ENCODE measurements at regions not wholly inside any gene's neighbourhood (a gene's known extent, or its start where the extent isn't known, plus 50 kb on each side); places are given as distances from the start of the nearest gene placed in this dataset.

GRCh38 chr1:79113836-79114235 is 107.3 kb upstream of the ADGRL4 start:
- Histone ChIP-seq H3K4me3 (ENCODE audit: insufficient read depth, low read depth, low read length) (no peak overlapping the region), H3K9me3 (ENCODE audit: control insufficient read depth, low read length) (no peaks in the 10 kb centered on the region), H3K27ac (ENCODE audit: insufficient read depth, low read depth, low read length, poor library complexity, severe bottlenecking) (no peak overlapping the region), H3K27me3 (ENCODE audit: control insufficient read depth, insufficient read depth, low read length, poor library complexity, severe bottlenecking) (no peaks in the 10 kb centered on the region), H3K36me3 (ENCODE audit: control insufficient read depth, insufficient read depth, low read length) (no peaks in the 10 kb centered on the region), H3K4me1 (ENCODE audit: control insufficient read depth, insufficient read depth, low read length) (no peaks in the 10 kb centered on the region)
- WGBS, 2 experiments, result 70 to 71% methylated on average over 5 of the region's 5 CpGs

GRCh38 chr1:79110749-79111148 is 104.2 kb upstream of the ADGRL4 start:
- no peak overlapping the region for H3K27ac ChIP-seq (ENCODE audit: insufficient read depth, low read depth, low read length, poor library complexity, severe bottlenecking)
- no peak overlapping the region for H3K4me3 ChIP-seq (ENCODE audit: insufficient read depth, low read depth, low read length)
- H3K27me3 ChIP-seq (ENCODE audit: control insufficient read depth, insufficient read depth, low read length, poor library complexity, severe bottlenecking), result no peaks in the 10 kb centered on the region
- no peaks in the 10 kb centered on the region for H3K36me3 ChIP-seq (ENCODE audit: control insufficient read depth, insufficient read depth, low read length)
- H3K9me3 ChIP-seq (ENCODE audit: control insufficient read depth, low read length), result no peaks in the 10 kb centered on the region
- H3K4me1 ChIP-seq (ENCODE audit: control insufficient read depth, insufficient read depth, low read length), result no peaks in the 10 kb centered on the region

GRCh38 chr1:79109445-79109844 is 102.9 kb upstream of the ADGRL4 start:
- no peaks in the 10 kb centered on the region for H3K9me3 ChIP-seq (ENCODE audit: control insufficient read depth, low read length)
- no peaks in the 10 kb centered on the region for H3K4me1 ChIP-seq (ENCODE audit: control insufficient read depth, insufficient read depth, low read length)
- no peaks in the 10 kb centered on the region for H3K27me3 ChIP-seq (ENCODE audit: control insufficient read depth, insufficient read depth, low read length, poor library complexity, severe bottlenecking)
- H3K36me3 ChIP-seq (ENCODE audit: control insufficient read depth, insufficient read depth, low read length), result no peaks in the 10 kb centered on the region
- WGBS, 2 experiments, result 85 to 95% methylated on average over 1 of the region's 1 CpG
- no peak overlapping the region for H3K4me3 ChIP-seq (ENCODE audit: insufficient read depth, low read depth, low read length)
- no peak overlapping the region for H3K27ac ChIP-seq (ENCODE audit: insufficient read depth, low read depth, low read length, poor library complexity, severe bottlenecking)

GRCh38 chr1:79105500-79105899 is 99.0 kb upstream of the ADGRL4 start:
- 89 to 100% methylated on average over 2 of the region's 2 CpGs for WGBS, 2 experiments
- Histone ChIP-seq H3K4me1 (ENCODE audit: control insufficient read depth, insufficient read depth, low read length) (no peaks in the 10 kb centered on the region), H3K9me3 (ENCODE audit: control insufficient read depth, low read length) (no peaks in the 10 kb centered on the region), H3K36me3 (ENCODE audit: control insufficient read depth, insufficient read depth, low read length) (no peaks in the 10 kb centered on the region), H3K4me3 (ENCODE audit: insufficient read depth, low read depth, low read length) (no peak overlapping the region), H3K27me3 (ENCODE audit: control insufficient read depth, insufficient read depth, low read length, poor library complexity, severe bottlenecking) (no peaks in the 10 kb centered on the region), H3K27ac (ENCODE audit: insufficient read depth, low read depth, low read length, poor library complexity, severe bottlenecking) (no peak overlapping the region)

- Histone ChIP-seq H3K4me3 (ENCODE audit: insufficient read depth, low read depth, low read length) (no peak overlapping the region), H3K9me3 (ENCODE audit: control insufficient read depth, low read length) (no peaks in the 10 kb centered on the region), H3K27me3 (ENCODE audit: control insufficient read depth, insufficient read depth, low read length, poor library complexity, severe bottlenecking) (no peaks in the 10 kb centered on the region), H3K4me1 (ENCODE audit: control insufficient read depth, insufficient read depth, low read length) (no peaks in the 10 kb centered on the region), H3K27ac (ENCODE audit: insufficient read depth, low read depth, low read length, poor library complexity, severe bottlenecking) (no peak overlapping the region), H3K36me3 (ENCODE audit: control insufficient read depth, insufficient read depth, low read length) (no peaks in the 10 kb centered on the region)
- 83 to 85% methylated on average over 1 to 3 of the region's 3 CpGs for WGBS, 2 experiments
Observed at GRCh38 chr1:79104617-79105016, 98.1 kb upstream of the ADGRL4 start.

GRCh38 chr1:79100385-79100784 is 93.9 kb upstream of the ADGRL4 start:
- Histone ChIP-seq H3K4me3 (ENCODE audit: insufficient read depth, low read depth, low read length) (no peak overlapping the region), H3K27ac (ENCODE audit: insufficient read depth, low read depth, low read length, poor library complexity, severe bottlenecking) (no peak overlapping the region), H3K27me3 (ENCODE audit: control insufficient read depth, insufficient read depth, low read length, poor library complexity, severe bottlenecking) (no peaks in the 10 kb centered on the region), H3K9me3 (ENCODE audit: control insufficient read depth, low read length) (no peaks in the 10 kb centered on the region), H3K36me3 (ENCODE audit: control insufficient read depth, insufficient read depth, low read length) (no peaks in the 10 kb centered on the region), H3K4me1 (ENCODE audit: control insufficient read depth, insufficient read depth, low read length) (no peaks in the 10 kb centered on the region)
- WGBS, 2 experiments, result 88 to 93% methylated on average over 6 to 7 of the region's 7 CpGs

- Histone ChIP-seq H3K9me3 (ENCODE audit: control insufficient read depth, low read length) (no peaks in the 10 kb centered on the region), H3K27me3 (ENCODE audit: control insufficient read depth, insufficient read depth, low read length, poor library complexity, severe bottlenecking) (no peaks in the 10 kb centered on the region), H3K4me1 (ENCODE audit: control insufficient read depth, insufficient read depth, low read length) (no peaks in the 10 kb centered on the region)
Observed at GRCh38 chr1:79090985-79091384, 84.5 kb upstream of the ADGRL4 start.

GRCh38 chr1:79089946-79090345 is 83.4 kb upstream of the ADGRL4 start:
- no peak overlapping the region for H3K27ac ChIP-seq (ENCODE audit: insufficient read depth, low read depth, low read length, poor library complexity, severe bottlenecking)
- no peaks in the 10 kb centered on the region for H3K4me1 ChIP-seq (ENCODE audit: control insufficient read depth, insufficient read depth, low read length)
- no peaks in the 10 kb centered on the region for H3K9me3 ChIP-seq (ENCODE audit: control insufficient read depth, low read length)
- no peak overlapping the region for H3K4me3 ChIP-seq (ENCODE audit: insufficient read depth, low read depth, low read length)
- WGBS, 2 experiments, result 100% methylated on average over 1 of the region's 2 CpGs; no CpG with 5 or more reads in 1 of the 2 experiments
- H3K27me3 ChIP-seq (ENCODE audit: control insufficient read depth, insufficient read depth, low read length, poor library complexity, severe bottlenecking), result no peaks in the 10 kb centered on the region
- no peaks in the 10 kb centered on the region for H3K36me3 ChIP-seq (ENCODE audit: control insufficient read depth, insufficient read depth, low read length)

More at GRCh38 chr1:79090985-79091384, 84.5 kb upstream of the ADGRL4 start:
- Histone ChIP-seq H3K36me3 (ENCODE audit: control insufficient read depth, insufficient read depth, low read length) (no peaks in the 10 kb centered on the region), H3K27ac (ENCODE audit: insufficient read depth, low read depth, low read length, poor library complexity, severe bottlenecking) (no peak overlapping the region), H3K4me3 (ENCODE audit: insufficient read depth, low read depth, low read length) (no peak overlapping the region)

GRCh38 chr1:79082233-79082632 is 75.7 kb upstream of the ADGRL4 start:
- Histone ChIP-seq H3K4me3 (ENCODE audit: insufficient read depth, low read depth, low read length) (no peak overlapping the region), H3K27me3 (ENCODE audit: control insufficient read depth, insufficient read depth, low read length, poor library complexity, severe bottlenecking) (no peaks in the 10 kb centered on the region), H3K36me3 (ENCODE audit: control insufficient read depth, insufficient read depth, low read length) (no peaks in the 10 kb centered on the region), H3K9me3 (ENCODE audit: control insufficient read depth, low read length) (no peaks in the 10 kb centered on the region), H3K4me1 (ENCODE audit: control insufficient read depth, insufficient read depth, low read length) (no peaks in the 10 kb centered on the region), H3K27ac (ENCODE audit: insufficient read depth, low read depth, low read length, poor library complexity, severe bottlenecking) (no peak overlapping the region)
- 98 to 100% methylated on average over 2 of the region's 2 CpGs for WGBS, 2 experiments

GRCh38 chr1:79079770-79080169 is 73.2 kb upstream of the ADGRL4 start:
- H3K27ac ChIP-seq (ENCODE audit: insufficient read depth, low read depth, low read length, poor library complexity, severe bottlenecking), result no peak overlapping the region

GRCh38 chr1:79074975-79075374 is 68.4 kb upstream of the ADGRL4 start:
- Histone ChIP-seq H3K9me3 (ENCODE audit: control insufficient read depth, low read length) (no peaks in the 10 kb centered on the region), H3K4me1 (ENCODE audit: control insufficient read depth, insufficient read depth, low read length) (no peaks in the 10 kb centered on the region), H3K4me3 (ENCODE audit: insufficient read depth, low read depth, low read length) (no peak overlapping the region), H3K27me3 (ENCODE audit: control insufficient read depth, insufficient read depth, low read length, poor library complexity, severe bottlenecking) (no peaks in the 10 kb centered on the region), H3K27ac (ENCODE audit: insufficient read depth, low read depth, low read length, poor library complexity, severe bottlenecking) (no peak overlapping the region), H3K36me3 (ENCODE audit: control insufficient read depth, insufficient read depth, low read length) (no peaks in the 10 kb centered on the region)
- 86 to 100% methylated on average over 1 to 2 of the region's 2 CpGs for WGBS, 2 experiments

More at GRCh38 chr1:79079770-79080169, 73.2 kb upstream of the ADGRL4 start:
- Histone ChIP-seq H3K27me3 (ENCODE audit: control insufficient read depth, insufficient read depth, low read length, poor library complexity, severe bottlenecking) (no peaks in the 10 kb centered on the region), H3K4me1 (ENCODE audit: control insufficient read depth, insufficient read depth, low read length) (no peaks in the 10 kb centered on the region), H3K9me3 (ENCODE audit: control insufficient read depth, low read length) (no peaks in the 10 kb centered on the region), H3K36me3 (ENCODE audit: control insufficient read depth, insufficient read depth, low read length) (no peaks in the 10 kb centered on the region), H3K4me3 (ENCODE audit: insufficient read depth, low read depth, low read length) (no peak overlapping the region)
